SU-DHL-6 (cell line): ENCODE measurements at regions not wholly inside any gene's neighbourhood (a gene's known extent, or its start where the extent isn't known, plus 50 kb on each side); places are given as distances from the start of the nearest gene placed in this dataset.

Experiments
- H2AFZ ChIP-seq: fragments of 200-600 bp; sonication (generic); 2 replicates; pipeline ENCODE4 v1.6.1; 2014; ENCODE audit warnings: low read depth, mild to moderate bottlenecking, moderate library complexity, mixed read lengths, antibody characterized with exemption, low read length; ENCODE audit not compliant: severe bottlenecking
- H3F3A ChIP-seq: fragments of 200-600 bp; shearing (Covaris generic); 2 replicates; pipeline ENCODE4 v1.6.0; 2016; ENCODE audit warnings: antibody characterized with exemption, mild to moderate bottlenecking; ENCODE audit not compliant: insufficient read depth
- H3K27ac ChIP-seq: fragments of 200-600 bp; sonication (generic); 2 replicates; pipeline ENCODE4 v1.5.1; 2016; ENCODE audit warnings: low read depth, mild to moderate bottlenecking, low read length, moderate library complexity, mixed read lengths
- H3K27me3 ChIP-seq: fragments of 200-600 bp; sonication (generic), shearing (Covaris generic); 2 replicates; pipeline ENCODE4 v1.6.0; 2014; ENCODE audit warnings: mild to moderate bottlenecking, low read length
- H3K36me3 ChIP-seq: fragments of 200-600 bp; sonication (generic); 2 replicates; pipeline ENCODE4 v1.6.1; 2014; ENCODE audit warnings: mild to moderate bottlenecking, low read length, mixed read lengths
- H3K4me2 ChIP-seq: fragments of 300-600, 200-600 bp; shearing (Covaris generic), sonication (generic); 2 replicates; pipeline ENCODE4 v1.6.0; 2014; ENCODE audit warnings: low read length, low read depth, mild to moderate bottlenecking; ENCODE audit not compliant: poor library complexity, severe bottlenecking
- H3K4me3 ChIP-seq: fragments of 200-600 bp; sonication (generic); 2 replicates; pipeline ENCODE4 v1.5.1; 2014; ENCODE audit warnings: antibody characterized with exemption, low read length, mild to moderate bottlenecking, mixed read lengths; ENCODE audit not compliant: insufficient read depth, poor library complexity, severe bottlenecking
- H3K79me2 ChIP-seq: fragments of 200-600 bp; sonication (generic); 2 replicates; pipeline ENCODE4 v1.6.1; 2014; ENCODE audit warnings: mild to moderate bottlenecking, low read length, moderate library complexity; ENCODE audit not compliant: insufficient read depth
- H3K9ac ChIP-seq: fragments of 200-600 bp; sonication (generic); 2 replicates; pipeline ENCODE4 v1.7.0; 2014; ENCODE audit warnings: mild to moderate bottlenecking, low read length
- H3K9me2 ChIP-seq: fragments of 200-600 bp; sonication (generic); replicated peaks from 2 replicates; pipeline ENCODE4 v1.6.1; 2014; ENCODE audit warnings: low read length; ENCODE audit not compliant: insufficient read depth
- H3K9me3 ChIP-seq: fragments of 200-600 bp; sonication (generic); 2 replicates; pipeline ENCODE4 v1.6.1; 2014; ENCODE audit warnings: low read length, mixed read lengths; ENCODE audit not compliant: insufficient read depth
- H4K20me1 ChIP-seq: fragments of 200-600 bp; sonication (generic); 2 replicates; pipeline ENCODE4 v1.6.1; 2014; ENCODE audit warnings: low read depth, mild to moderate bottlenecking, antibody characterized with exemption, low read length, moderate library complexity, mixed read lengths
- CTCF ChIP-seq: fragments of 200-600 bp; sonication (generic); IDR thresholded peaks from one replicate; pipeline ENCODE4 v1.5.1; 2017; ENCODE audit warnings: antibody characterized with exemption, mild to moderate bottlenecking, low read length, moderate library complexity; ENCODE audit not compliant: insufficient read depth, poor library complexity, severe bottlenecking
- EZH2phosphoT487 ChIP-seq: fragments of 200-600 bp; sonication (generic), shearing (Covaris generic); conservative IDR thresholded peaks from 2 replicates; pipeline ENCODE4 v1.6.1; 2018; ENCODE audit warnings: mild to moderate bottlenecking, antibody characterized with exemption, low read length, moderate library complexity, mixed read lengths

- H3K4me3 ChIP-seq: no peak overlapping the region
- H3K9ac ChIP-seq: no peak overlapping the region
- H3K9me2 ChIP-seq: no peaks in the 10 kb centered on the region
- H3K79me2 ChIP-seq: no peaks in the 10 kb centered on the region
- no peak overlapping the region for H3K27ac ChIP-seq
- no peak overlapping the region for H2AFZ ChIP-seq
- H3K9me3 ChIP-seq: no peaks in the 10 kb centered on the region
- H3K36me3 ChIP-seq: no peaks in the 10 kb centered on the region
- no peaks in the 10 kb centered on the region for H3F3A ChIP-seq
- H4K20me1 ChIP-seq: no peaks in the 10 kb centered on the region
- no peaks in the 10 kb centered on the region for H3K27me3 ChIP-seq
- H3K4me2 ChIP-seq: no peak overlapping the region
- TF ChIP-seq EZH2phosphoT487 (no peak), CTCF (no peak)
Observed at GRCh38 chr1:165068741-165069140, 287.8 kb downstream of the LMX1A start.

- no peak overlapping the region for H2AFZ ChIP-seq
- H3K9ac ChIP-seq: no peak overlapping the region
- no peaks in the 10 kb centered on the region for H3K36me3 ChIP-seq
- no peaks in the 10 kb centered on the region for H3K79me2 ChIP-seq
- H3K9me2 ChIP-seq: no peaks in the 10 kb centered on the region
- no peaks in the 10 kb centered on the region for H4K20me1 ChIP-seq
- no peaks in the 10 kb centered on the region for H3F3A ChIP-seq
- no peaks in the 10 kb centered on the region for H3K27me3 ChIP-seq
- TF ChIP-seq CTCF: no peak
- TF ChIP-seq EZH2phosphoT487: no peak
- H3K4me3 ChIP-seq: no peak overlapping the region
- H3K27ac ChIP-seq: no peak overlapping the region
- H3K9me3 ChIP-seq: no peaks in the 10 kb centered on the region
- no peak overlapping the region for H3K4me2 ChIP-seq
Observed at GRCh38 chr1:165067829-165068228, 288.7 kb downstream of the LMX1A start.

GRCh38 chr1:165063181-165063965 lies 293.1 kb downstream of the LMX1A start:
- Histone ChIP-seq H3K36me3 (no peaks in the 10 kb centered on the region), H3K27ac (no peak overlapping the region), H3K27me3 (no peaks in the 10 kb centered on the region), H3K9me2 (no peaks in the 10 kb centered on the region), H3K9me3 (no peaks in the 10 kb centered on the region), H2AFZ (no peak overlapping the region), H3K4me2 (no peak overlapping the region), H3F3A (no peaks in the 10 kb centered on the region), H4K20me1 (no peaks in the 10 kb centered on the region), H3K9ac (no peak overlapping the region), H3K4me3 (no peak overlapping the region), H3K79me2 (no peaks in the 10 kb centered on the region)
- no peak for TF ChIP-seq EZH2phosphoT487
- TF ChIP-seq CTCF: no peak
